CD4-positive, alpha-beta memory T cell (primary cell): ENCODE measurements at regions not wholly inside any gene's neighbourhood (a gene's known extent, or its start where the extent isn't known, plus 50 kb on each side); places are given as distances from the start of the nearest gene placed in this dataset.

Source experiments
- CTCF ChIA-PET: fragments of 350-600 bp; sonication (Branson Sonifier 250); formaldehyde crosslinking; loops from one replicate; lab custom pipeline; 2021; ENCODE audit warnings: inconsistent platforms; ENCODE audit not compliant: partially characterized antibody; lab: Charles Lee
- POLR2A ChIA-PET: fragments of 350-600 bp; sonication (Branson Sonifier 250); formaldehyde crosslinking; loops from one replicate; lab custom pipeline; 2021; ENCODE audit not compliant: partially characterized antibody; lab: Charles Lee
- DNase-seq, 5 donors: peaks; one replicate each; pipeline versions ENCODE4 v3.0.0 to v3.0.0-alpha.2; 2020 to 2022; ENCODE audit warnings: mixed read lengths in 1 of 5
- H3K27ac ChIP-seq: one replicate; pipeline ENCODE4 v1.7.0; 2013; ENCODE audit warnings: low read depth, low read length
- H3K27me3 ChIP-seq: 2 replicates; pipeline ENCODE4 v1.7.0; 2013; ENCODE audit warnings: mild to moderate bottlenecking, low read length, moderate library complexity; ENCODE audit not compliant: insufficient read depth
- H3K36me3 ChIP-seq: 2 replicates; pipeline ENCODE4 v1.7.0; 2013; ENCODE audit warnings: mild to moderate bottlenecking, low read length, moderate library complexity; ENCODE audit not compliant: insufficient read depth
- H3K4me1 ChIP-seq: 2 replicates; pipeline ENCODE4 v1.7.0; 2013; ENCODE audit warnings: mild to moderate bottlenecking, low read length, moderate library complexity; ENCODE audit not compliant: insufficient read depth
- H3K4me3 ChIP-seq, 2 donors: one replicate each; pipeline ENCODE4 v1.7.0; 2013; ENCODE audit warnings: low read length in 2 of 2, mild to moderate bottlenecking in 1 of 2
- H3K9me3 ChIP-seq, 2 donors: one replicate each; pipeline ENCODE4 v1.7.0; 2013; ENCODE audit warnings: low read length in 2 of 2, control low read depth in 1 of 2; ENCODE audit not compliant: control insufficient read depth in 1 of 2
- H3K27ac Mint-ChIP-seq, 7 donors: one replicate each; pipeline ENCODE4 v1.8.0; 2020 to 2021; ENCODE audit warnings: mixed read lengths in 7 of 7, mild to moderate bottlenecking in 6 of 7, inconsistent platforms in 3 of 7, moderate library complexity in 3 of 7
- H3K27me3 Mint-ChIP-seq, 2 donors: one replicate each; pipeline ENCODE4 v1.8.0; 2020 to 2021; ENCODE audit warnings: mixed read lengths in 2 of 2
- H3K36me3 Mint-ChIP-seq, 2 donors: one replicate each; pipeline ENCODE4 v1.8.0; 2020 to 2021; ENCODE audit warnings: mixed read lengths in 2 of 2, inconsistent platforms in 1 of 2, mild to moderate bottlenecking in 1 of 2
- H3K4me1 Mint-ChIP-seq, 4 donors: one replicate each; pipeline ENCODE4 v1.8.0; 2020 to 2021; ENCODE audit warnings: mixed read lengths in 4 of 4, mild to moderate bottlenecking in 1 of 4
- H3K4me3 Mint-ChIP-seq, 8 donors: one replicate each; pipeline ENCODE4 v1.8.0; 2020 to 2021; ENCODE audit warnings: mixed read lengths in 8 of 8, mild to moderate bottlenecking in 7 of 8, moderate library complexity in 6 of 8, inconsistent platforms in 3 of 8
- H3K9me3 Mint-ChIP-seq, 8 donors: one replicate each; pipeline ENCODE4 v1.8.0; 2020 to 2021; ENCODE audit warnings: mixed read lengths in 8 of 8, mild to moderate bottlenecking in 5 of 8, inconsistent platforms in 3 of 8, moderate library complexity in 1 of 8
- intact Hi-C: fragments of 100-400 bp; cut with micrococcal nuclease; formaldehyde crosslinking; loops from one replicate; pipeline ENCODE4 v1.15.1; 2023

- Mint-ChIP-seq H3K27me3 (peaks cover 9 to 20% of the 10 kb centered on the region in 2 donors), H3K4me3 (no peak overlapping the region), H3K36me3 (no peaks in the 10 kb centered on the region), H3K27ac (no peak overlapping the region), H3K4me1 (no peaks in the 10 kb centered on the region), H3K9me3 (no peaks in the 10 kb centered on the region)
- ChIA-PET CTCF (no interaction called here), POLR2A (no interaction called here)
- H3K4me1 ChIP-seq, result no peaks in the 10 kb centered on the region
- no peaks in the 10 kb centered on the region for H3K36me3 ChIP-seq
- H3K27me3 ChIP-seq, result no peaks in the 10 kb centered on the region
- H3K4me3 ChIP-seq, result no peak overlapping the region
- intact Hi-C loops, result no loop called here
- H3K9me3 ChIP-seq, result no peaks in the 10 kb centered on the region
- DNase-seq, result no peak
- no peak overlapping the region for H3K27ac ChIP-seq
Observed at GRCh38 chr15:93246266-93247242, 157.5 kb upstream of the RGMA start.

GRCh38 chr15:93245661-93246042 is 156.6 kb upstream of the RGMA start:
- ChIA-PET POLR2A (no interaction called here), CTCF (no interaction called here)
- H3K4me1 Mint-ChIP-seq, result no peaks in the 10 kb centered on the region
- H3K4me3 Mint-ChIP-seq, result no peak overlapping the region
- no peaks in the 10 kb centered on the region for H3K9me3 Mint-ChIP-seq
- H3K36me3 Mint-ChIP-seq, result no peaks in the 10 kb centered on the region
- H3K27me3 Mint-ChIP-seq, result peaks cover 9 to 16% of the 10 kb centered on the region in 2 donors
- no peaks in the 10 kb centered on the region for H3K4me1 ChIP-seq
- intact Hi-C loops, result no loop called here
- no peak for DNase-seq
- H3K27me3 ChIP-seq, result no peaks in the 10 kb centered on the region
- no peak overlapping the region for H3K27ac Mint-ChIP-seq
- H3K4me3 ChIP-seq, result no peak overlapping the region
- no peak overlapping the region for H3K27ac ChIP-seq
- H3K36me3 ChIP-seq, result no peaks in the 10 kb centered on the region
- no peaks in the 10 kb centered on the region for H3K9me3 ChIP-seq

GRCh38 chr15:93244696-93245660 is 156.0 kb upstream of the RGMA start:
- Histone ChIP-seq H3K36me3 (no peaks in the 10 kb centered on the region), H3K27ac (no peak overlapping the region), H3K27me3 (no peaks in the 10 kb centered on the region), H3K9me3 (no peaks in the 10 kb centered on the region), H3K4me3 (no peak overlapping the region), H3K4me1 (no peaks in the 10 kb centered on the region)
- DNase-seq, result no peak
- peaks cover 9 to 17% of the 10 kb centered on the region in 2 donors for H3K27me3 Mint-ChIP-seq
- CTCF ChIA-PET, result no interaction called here
- H3K36me3 Mint-ChIP-seq, result no peaks in the 10 kb centered on the region
- intact Hi-C loops, result no loop called here
- no peaks in the 10 kb centered on the region for H3K9me3 Mint-ChIP-seq
- H3K27ac Mint-ChIP-seq, result no peak overlapping the region
- H3K4me1 Mint-ChIP-seq, result no peaks in the 10 kb centered on the region
- no peak overlapping the region for H3K4me3 Mint-ChIP-seq
- POLR2A ChIA-PET, result no interaction called here

GRCh38 chr15:93243573-93243972 is 154.6 kb upstream of the RGMA start:
- Mint-ChIP-seq H3K27ac (no peak overlapping the region), H3K27me3 (peaks cover 12 to 14% of the 10 kb centered on the region in 2 donors), H3K9me3 (no peaks in the 10 kb centered on the region), H3K4me3 (no peak overlapping the region), H3K36me3 (no peaks in the 10 kb centered on the region), H3K4me1 (no peaks in the 10 kb centered on the region)
- POLR2A ChIA-PET, result no interaction called here
- Histone ChIP-seq H3K4me1 (no peaks in the 10 kb centered on the region), H3K36me3 (no peaks in the 10 kb centered on the region), H3K27ac (no peak overlapping the region), H3K9me3 (no peaks in the 10 kb centered on the region), H3K4me3 (no peak overlapping the region), H3K27me3 (no peaks in the 10 kb centered on the region)
- intact Hi-C loops, result no loop called here
- DNase-seq, result no peak
- CTCF ChIA-PET, result no interaction called here

- Histone ChIP-seq H3K36me3 (no peaks in the 10 kb centered on the region), H3K4me1 (no peaks in the 10 kb centered on the region), H3K27me3 (no peaks in the 10 kb centered on the region), H3K4me3 (no peak overlapping the region), H3K9me3 (no peaks in the 10 kb centered on the region), H3K27ac (no peak overlapping the region)
- H3K36me3 Mint-ChIP-seq, result peaks cover 0 to 1% of the 10 kb centered on the region in 2 donors
- H3K27me3 Mint-ChIP-seq, result peaks cover 10 to 19% of the 10 kb centered on the region in 2 donors
- ChIA-PET POLR2A (no interaction called here), CTCF (no interaction called here)
- H3K4me3 Mint-ChIP-seq, result no peak overlapping the region
- no peak for DNase-seq
- intact Hi-C loops, result no loop called here
- H3K4me1 Mint-ChIP-seq, result no peaks in the 10 kb centered on the region
- peaks cover 0 to 5% (median under 1%) of the 10 kb centered on the region in 8 donors for H3K9me3 Mint-ChIP-seq
- no peak overlapping the region for H3K27ac Mint-ChIP-seq
Observed at GRCh38 chr15:93241696-93242585, 152.9 kb upstream of the RGMA start.

- H3K4me1 Mint-ChIP-seq, result peaks cover 5 to 15% (median 9%) of the 10 kb centered on the region in 4 donors
- intact Hi-C loops, result no loop called here
- ChIA-PET POLR2A (no interaction called here), CTCF (no interaction called here)
- no peak for DNase-seq
- Histone ChIP-seq H3K4me1 (peaks cover 7% of the 10 kb centered on the region), H3K27ac (no peak overlapping the region), H3K4me3 (no peak overlapping the region), H3K27me3 (no peaks in the 10 kb centered on the region), H3K9me3 (no peaks in the 10 kb centered on the region), H3K36me3 (no peaks in the 10 kb centered on the region)
- H3K9me3 Mint-ChIP-seq, result peaks cover 0 to 5% (median under 1%) of the 10 kb centered on the region in 8 donors
- peaks cover 0 to 1% of the 10 kb centered on the region in 2 donors for H3K36me3 Mint-ChIP-seq
- peaks cover 7 to 23% of the 10 kb centered on the region in 2 donors for H3K27me3 Mint-ChIP-seq
- no peak overlapping the region for H3K27ac Mint-ChIP-seq
- no peak overlapping the region for H3K4me3 Mint-ChIP-seq
Observed at GRCh38 chr15:93239993-93240392, 151.0 kb upstream of the RGMA start.
